HG03095 (cell line): ENCODE measurements at regions not wholly inside any gene's neighbourhood (a gene's known extent, or its start where the extent isn't known, plus 50 kb on each side); places are given as distances from the start of the nearest gene placed in this dataset.
"Not testable (repeated sequence)": the region's sequence is repeated elsewhere in the genome, so short reads cannot be mapped to it uniquely, and the experiment has no call there.

Experiments used
- ATAC-seq: cut with Tn5 transposase; IDR thresholded peaks from one replicate; pipeline ENCODE4 v1.9.1; 2021; ENCODE audit warnings: moderate library complexity; ENCODE audit not compliant: unreplicated experiment

DNA sequence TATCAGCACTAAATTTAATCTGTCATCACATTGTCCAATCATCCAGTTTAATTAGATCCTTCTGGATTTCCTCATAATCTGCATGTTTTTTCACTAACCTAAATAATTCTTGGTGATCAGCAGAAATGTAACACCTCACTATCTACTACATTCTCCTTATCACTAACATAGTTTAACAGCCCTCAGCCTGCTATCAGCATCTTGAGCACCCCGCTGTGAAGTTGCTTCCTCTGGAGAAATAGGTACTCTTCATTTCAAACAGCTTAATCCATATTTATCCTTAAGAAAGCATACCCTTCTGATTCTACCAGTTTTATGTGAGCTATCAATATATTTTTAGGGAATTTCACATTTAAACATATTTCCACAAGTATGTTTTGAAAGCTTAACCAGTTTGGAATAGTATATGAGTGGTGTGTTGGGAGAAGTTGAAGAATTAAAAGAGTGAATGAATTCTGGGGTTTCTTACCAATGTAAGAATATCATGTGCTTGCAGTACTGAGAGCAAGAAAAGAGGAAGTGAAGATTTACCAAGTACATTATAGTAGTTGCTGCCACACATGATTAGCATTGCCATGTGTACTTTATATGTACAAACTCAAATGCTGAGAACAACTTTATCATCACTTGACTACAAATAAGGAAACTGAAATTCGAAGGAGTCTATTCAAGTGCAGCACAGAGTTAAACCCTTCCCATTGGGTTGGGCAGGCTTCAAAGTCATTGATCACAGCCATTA lies 771.1 kb upstream of the ADGRL4 start:
- ATAC-seq, result peak; percentile 97

- ATAC-seq, result no peak
These were observed 768.9 kb upstream of the ADGRL4 start for GRCh38 chr1:79775402-79775801.

DNA sequence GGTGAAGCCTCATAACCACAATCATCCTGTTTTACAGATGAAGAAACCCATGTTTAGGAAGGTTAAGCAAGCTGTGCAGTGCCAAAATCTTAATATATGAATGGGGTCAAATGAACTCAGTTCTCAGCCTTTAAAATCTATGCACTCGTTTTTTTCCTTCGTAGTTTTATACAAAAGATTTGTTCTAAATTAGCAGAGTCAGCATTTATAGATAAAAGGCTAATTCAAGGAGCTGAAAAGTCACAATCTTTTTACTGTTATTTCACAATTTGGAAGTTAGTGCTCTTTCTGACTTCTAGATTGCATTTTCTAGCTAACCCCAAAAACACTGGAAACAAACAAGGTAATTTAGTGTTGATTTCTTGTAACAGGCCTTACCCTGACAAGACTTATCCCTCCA lies 766.9 kb upstream of the ADGRL4 start:
- ATAC-seq, result no peak

DNA sequence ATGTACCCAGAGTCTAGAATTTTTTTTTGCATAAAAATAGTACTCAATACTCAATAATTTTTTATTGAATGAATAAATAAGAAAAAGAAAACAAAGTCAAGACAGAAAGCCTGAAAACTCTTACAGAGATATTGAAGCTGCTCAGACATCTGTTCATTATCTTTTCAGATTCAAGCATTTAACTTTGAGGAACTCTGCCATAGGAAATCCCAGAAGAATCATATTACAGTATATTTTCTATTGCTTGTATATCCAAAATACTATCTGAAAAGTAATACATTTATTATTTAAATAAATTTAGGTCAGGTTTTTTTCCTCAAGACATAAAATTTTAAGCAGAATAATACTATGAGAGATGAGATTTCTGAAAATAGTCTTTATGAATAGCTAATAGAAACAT lies 755.9 kb upstream of the ADGRL4 start:
- ATAC-seq, result no peak

GRCh38 chr1:79760531-79760930 lies 754.0 kb upstream of the ADGRL4 start:
- no peak for ATAC-seq

- no peak for ATAC-seq
These were observed 743.1 kb upstream of the ADGRL4 start for GRCh38 chr1:79749607-79750006.

DNA sequence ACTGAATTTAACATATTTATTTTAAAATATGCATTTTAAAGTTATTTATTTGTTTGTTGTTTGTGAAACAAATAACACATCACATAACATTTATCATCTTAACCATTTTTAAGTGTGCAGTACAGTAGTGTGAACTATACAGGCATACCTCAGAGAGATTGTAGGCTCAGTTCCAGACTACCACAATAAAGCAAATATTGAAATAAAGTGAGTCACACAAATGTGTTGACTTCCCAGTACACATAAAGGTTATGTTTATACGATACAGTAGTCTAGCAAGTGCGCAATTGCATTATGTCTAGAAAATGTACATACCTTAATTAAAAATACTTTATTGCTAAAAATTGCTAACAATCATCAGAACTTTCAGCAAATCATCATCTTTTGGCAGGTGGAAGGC lies 739.4 kb upstream of the ADGRL4 start:
- ATAC-seq, result no peak

- no peak for ATAC-seq
These were observed 738.2 kb upstream of the ADGRL4 start for GRCh38 chr1:79744746-79745145.

- ATAC-seq, result peak; percentile 92
These were observed 735.3 kb upstream of the ADGRL4 start for GRCh38 chr1:79741720-79742421.

DNA sequence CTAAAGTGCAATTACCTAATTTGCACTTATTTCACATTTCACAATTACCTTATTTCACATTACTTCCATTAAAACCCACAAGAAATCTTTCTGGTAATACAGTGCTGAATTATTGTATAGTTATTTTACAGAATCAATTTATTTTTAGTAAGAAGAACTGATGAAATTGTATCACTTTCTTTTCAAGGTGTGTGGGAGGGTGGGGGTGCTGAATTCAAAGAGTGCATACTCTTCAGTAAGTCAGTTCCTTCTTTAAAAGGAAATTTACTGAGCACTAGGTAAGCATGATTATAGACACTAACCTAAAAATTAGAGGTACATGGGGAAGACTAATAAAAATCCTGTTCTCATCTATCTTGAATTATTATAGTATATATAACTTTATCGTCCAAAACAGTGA lies 731.6 kb upstream of the ADGRL4 start:
- ATAC-seq, result no peak

- ATAC-seq, result no peak
These were observed 730.7 kb upstream of the ADGRL4 start for GRCh38 chr1:79737193-79737592.

DNA sequence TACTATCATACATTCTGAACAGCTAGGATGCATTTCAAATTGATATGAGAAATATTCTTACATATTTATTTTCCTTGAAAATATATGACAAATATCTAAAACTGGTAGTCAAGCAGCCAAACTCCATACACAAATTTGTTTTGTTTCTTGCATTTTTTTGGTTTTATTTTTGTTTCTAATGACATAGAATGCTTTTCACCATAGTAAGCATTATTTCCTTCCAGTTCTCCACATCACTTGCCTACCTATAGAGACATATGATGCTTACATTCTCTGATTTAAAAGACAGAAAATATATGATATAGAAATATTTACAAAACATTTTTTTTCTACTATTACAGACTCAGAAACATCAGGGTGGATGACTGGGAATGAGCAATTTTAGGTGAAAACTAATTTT lies 726.4 kb upstream of the ADGRL4 start:
- no peak for ATAC-seq

DNA sequence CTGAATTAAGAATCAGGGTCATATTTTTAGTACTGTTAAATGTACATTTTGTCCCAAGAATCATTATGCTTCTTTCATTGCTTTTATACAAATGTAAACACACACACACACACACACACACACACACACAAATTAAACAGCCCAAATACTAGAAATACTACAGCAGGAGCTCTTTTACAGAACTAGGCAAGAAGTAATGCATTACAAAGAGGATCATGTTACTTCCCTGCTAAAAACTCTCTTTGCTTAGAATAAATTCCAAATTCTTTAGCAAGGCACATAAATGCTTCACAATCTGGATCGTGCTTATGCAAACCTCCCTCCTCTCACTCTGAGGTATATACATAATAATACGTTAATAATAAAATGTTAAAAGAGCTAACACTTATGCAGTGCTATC lies 720.4 kb upstream of the ADGRL4 start:
- ATAC-seq, result no peak

GRCh38 chr1:79726321-79726720 lies 719.8 kb upstream of the ADGRL4 start:
- no peak for ATAC-seq

GRCh38 chr1:79716447-79716846 lies 709.9 kb upstream of the ADGRL4 start:
- ATAC-seq, result no peak

GRCh38 chr1:79714664-79715063 lies 708.1 kb upstream of the ADGRL4 start:
- no peak for ATAC-seq

GRCh38 chr1:79711001-79711431 lies 704.5 kb upstream of the ADGRL4 start:
- peak; percentile 88 for ATAC-seq

DNA sequence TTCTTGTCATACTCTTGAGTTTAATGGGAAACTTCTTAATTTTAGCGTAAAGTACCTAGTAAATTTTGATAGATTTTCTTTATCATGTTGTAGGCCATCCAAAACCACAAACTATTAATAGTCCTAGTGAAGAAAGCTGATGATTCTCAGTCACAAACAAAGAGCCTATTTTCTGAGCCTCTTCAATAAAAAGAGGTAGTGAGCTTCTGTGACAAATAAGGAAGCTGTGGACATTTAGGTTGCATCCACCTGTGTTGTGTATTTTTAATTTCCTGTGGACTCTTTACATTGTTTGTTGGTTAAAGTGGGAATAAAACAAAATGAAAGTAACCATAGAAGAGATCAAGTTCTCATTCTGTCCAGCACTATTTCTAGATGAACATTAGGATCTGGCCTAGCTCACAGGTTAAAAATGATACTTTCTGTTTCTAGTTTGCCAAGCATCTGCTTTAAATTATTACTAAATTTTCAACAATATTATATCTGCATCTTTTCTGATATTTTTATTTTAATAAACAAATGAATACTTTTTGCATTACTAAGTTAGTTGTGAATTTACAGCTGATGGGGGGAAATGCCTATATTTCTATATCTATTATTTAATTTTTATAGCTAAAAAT lies 702.2 kb upstream of the ADGRL4 start:
- no peak for ATAC-seq

DNA sequence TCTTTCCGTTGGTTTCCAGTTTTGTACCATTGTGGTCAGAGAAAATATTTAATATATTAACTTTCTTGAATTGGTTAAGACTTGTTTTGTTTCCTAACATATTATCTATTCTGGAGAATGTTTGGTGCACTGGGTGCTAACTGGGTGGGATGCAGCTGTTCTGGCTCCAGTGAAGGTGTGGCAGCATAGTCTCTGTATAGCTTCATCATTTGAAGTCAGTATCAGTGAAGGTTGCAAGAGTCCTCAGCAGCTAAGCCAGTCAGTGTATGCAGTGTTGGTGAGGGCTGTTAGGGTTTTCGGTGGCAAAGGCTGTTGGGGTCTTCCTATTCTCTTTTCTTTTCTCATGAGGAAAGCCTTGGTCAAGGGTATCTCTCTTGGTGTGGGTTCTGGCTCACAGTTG lies 698.7 kb upstream of the ADGRL4 start:
- no peak for ATAC-seq

GRCh38 chr1:79704067-79704466 lies 697.5 kb upstream of the ADGRL4 start:
- no peak for ATAC-seq

- ATAC-seq, result not testable (repeated sequence)
These were observed 695.9 kb upstream of the ADGRL4 start for GRCh38 chr1:79702336-79702999.

- ATAC-seq, result peak; percentile 84
These were observed 688.6 kb upstream of the ADGRL4 start for GRCh38 chr1:79695138-79695537.
